CD4-positive, alpha-beta T cell treated with Interleukin-17A for 1 hour (primary cell): ENCODE measurements at regions not wholly inside any gene's neighbourhood (a gene's known extent, or its start where the extent isn't known, plus 50 kb on each side); places are given as distances from the start of the nearest gene placed in this dataset.
A peak's percentile ranks its signal among the peaks of the same experiment; 100 is the strongest.
"Not testable (repeated sequence)": the region's sequence is repeated elsewhere in the genome, so short reads cannot be mapped to it uniquely, and the experiment has no call there.

Experiments used
- DNase-seq: peaks from one replicate; pipeline ENCODE4 v3.0.0-alpha.2; 2020

DNA sequence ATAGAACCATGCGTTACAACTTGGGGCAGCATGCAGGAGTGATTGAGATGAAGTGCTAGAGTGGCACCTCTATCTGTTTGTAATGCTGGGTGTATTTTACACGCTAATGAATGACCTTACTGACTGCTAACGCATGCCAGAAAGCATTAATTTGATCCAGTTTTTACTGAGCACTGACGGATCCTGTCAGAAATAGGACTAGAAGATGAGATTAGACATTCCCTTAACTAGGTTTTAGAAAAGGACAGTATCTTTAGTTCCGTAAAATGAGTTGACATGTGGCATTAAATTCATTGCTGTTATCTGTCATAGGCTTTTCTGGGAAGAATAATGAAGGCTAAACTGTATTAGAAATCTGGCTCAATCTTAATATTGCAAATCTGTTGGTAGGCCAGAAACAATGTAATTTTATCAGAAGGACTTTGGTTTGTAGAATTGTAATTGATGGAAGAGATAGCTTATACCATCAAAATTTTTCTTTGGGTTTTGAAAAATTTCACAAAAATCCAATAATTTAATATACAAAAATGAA, 140.4 kb upstream of the WDFY3 start:
- no peak for DNase-seq

DNA sequence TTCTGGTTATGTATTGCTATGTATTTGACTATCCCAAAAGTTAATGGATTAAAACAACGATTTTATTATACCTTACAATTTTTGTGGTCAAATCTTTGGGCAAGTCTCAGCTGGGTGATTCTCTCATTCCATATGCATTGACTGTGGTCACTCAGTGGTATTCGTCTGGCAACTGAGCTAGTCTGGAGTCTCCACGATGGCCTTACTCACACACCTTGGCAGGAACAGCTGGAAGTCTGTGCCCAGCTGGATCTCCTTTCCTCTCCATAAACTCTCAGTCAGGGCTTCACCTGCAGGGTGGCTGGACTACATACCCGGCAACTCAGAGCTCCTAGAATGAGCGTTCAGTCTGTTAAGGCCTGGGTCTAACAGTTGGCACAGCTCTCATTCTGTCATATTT, 141.1 kb upstream of the WDFY3 start:
- DNase-seq: no peak

DNA sequence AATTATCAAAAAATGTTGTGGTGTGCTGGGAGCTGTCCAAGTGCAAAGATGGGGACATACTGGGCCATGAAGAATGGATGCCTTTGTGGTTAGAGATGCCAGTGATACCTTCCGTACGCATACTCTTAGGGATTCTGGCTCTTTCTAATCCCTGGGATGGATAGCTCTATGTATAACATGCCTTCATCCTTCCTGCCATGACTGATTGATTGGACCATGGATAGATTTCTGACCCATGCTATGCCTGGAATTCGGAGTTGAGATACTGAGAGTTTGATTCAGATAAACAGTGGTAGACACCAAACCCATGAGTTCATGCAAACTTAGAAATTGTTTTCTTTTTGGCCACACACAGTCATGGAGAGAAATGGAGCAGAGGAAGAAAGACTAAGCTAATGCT, 147.2 kb upstream of the WDFY3 start:
- DNase-seq: no peak

DNA sequence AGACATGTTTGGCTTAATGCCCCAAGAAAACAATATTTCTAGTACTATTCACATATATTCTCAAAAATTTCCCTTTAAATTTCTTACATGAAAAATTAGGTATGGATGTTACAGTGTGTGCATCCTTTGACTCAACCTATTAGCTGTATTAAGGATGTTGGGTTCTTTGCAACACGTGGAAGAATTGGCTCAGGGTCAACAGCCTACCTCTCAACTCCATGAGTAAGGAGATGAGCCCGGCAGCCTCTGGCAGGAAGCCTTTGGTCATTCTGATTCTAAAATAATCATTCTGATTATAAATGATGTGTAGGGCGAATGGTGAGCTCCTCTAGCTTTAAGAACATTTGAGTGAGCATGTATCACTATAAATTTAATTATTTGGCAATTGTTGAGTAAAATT, 148.0 kb upstream of the WDFY3 start:
- no peak for DNase-seq

DNA sequence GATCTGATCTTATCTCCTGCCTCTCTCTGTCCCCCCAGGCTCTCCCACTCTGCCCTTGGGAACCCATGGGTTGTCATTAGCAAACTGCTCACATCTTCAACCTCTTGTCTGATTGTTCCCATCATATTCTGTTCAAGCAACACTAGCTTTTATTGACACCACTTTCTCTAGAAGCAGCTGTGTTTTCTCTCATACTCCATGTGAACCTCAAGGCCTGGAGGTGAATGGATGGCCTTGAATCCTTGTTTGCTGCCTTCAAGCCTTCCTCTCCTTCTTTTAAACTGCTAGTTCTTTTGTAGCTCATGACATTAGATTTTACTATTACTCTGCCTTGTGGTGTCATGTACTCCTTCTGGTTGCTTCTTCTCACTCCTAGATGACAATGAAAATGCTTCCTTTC, 149.5 kb upstream of the WDFY3 start:
- no peak for DNase-seq

DNA sequence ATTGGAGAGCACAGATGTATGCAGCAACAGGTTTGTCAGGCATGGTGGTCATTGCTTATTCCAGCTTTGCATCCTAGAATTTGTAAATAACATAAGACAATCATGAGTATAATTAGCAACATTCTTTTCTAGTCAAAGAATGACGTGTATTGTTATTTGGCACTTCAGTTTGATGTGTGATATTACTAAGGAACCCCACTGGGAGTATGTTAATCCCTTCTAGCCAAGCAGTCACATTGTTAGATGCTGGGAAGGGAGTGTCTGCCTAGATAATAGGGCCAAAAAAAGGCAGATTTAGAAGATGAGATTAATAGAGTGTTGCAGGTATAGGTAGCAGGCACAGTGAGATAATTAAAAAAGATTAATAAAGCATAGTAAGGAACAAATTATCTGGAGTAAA, 159.2 kb upstream of the WDFY3 start:
- no peak for DNase-seq

DNA sequence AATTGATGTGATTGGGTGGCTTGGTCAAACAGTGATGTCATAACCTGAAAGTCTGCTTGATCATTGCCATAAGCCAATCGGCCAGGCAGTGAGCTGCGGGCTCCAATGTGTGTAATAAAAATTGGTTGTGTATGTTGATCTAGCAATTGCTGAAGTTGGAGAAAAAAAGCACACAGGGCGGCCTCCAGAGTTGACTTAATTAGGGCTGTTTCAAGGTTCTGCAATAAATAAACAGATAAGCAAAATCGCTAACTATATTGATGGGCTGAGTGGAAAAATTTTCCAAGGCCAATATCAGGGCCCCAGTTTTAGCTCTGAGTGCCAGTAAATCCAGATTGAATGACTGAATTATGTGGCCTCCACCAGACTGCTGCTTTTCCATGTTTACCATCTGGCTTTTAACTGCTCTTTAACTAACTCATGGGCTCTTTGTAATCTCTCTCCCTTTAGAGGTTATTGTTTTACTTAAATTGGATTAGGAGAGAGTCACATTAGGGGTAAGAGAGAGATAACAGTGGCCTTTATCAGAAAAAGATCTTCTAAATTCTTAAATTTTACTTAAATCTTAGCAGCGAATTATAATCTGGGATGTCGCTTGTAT, 160.6 kb upstream of the WDFY3 start:
- no peak for DNase-seq

DNA sequence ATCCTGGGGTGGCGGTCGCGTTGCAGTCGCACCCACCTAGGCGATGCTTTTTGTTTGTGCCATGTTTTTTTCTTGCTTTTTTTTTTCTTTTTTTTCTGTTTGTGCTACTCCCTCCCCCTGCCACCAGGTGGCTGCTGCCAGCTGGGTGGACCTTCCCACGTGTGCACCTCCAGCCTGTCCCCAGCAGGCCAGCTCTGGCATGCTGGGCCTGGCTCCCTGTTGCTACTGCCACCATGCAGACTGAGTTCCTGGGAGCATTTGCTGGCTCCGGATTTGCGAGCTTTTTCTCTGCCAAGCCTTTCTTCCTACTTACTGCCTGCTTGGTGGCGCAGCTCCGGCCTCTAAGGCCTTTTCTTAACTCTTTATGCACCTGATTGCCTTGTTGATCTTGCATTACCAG, 161.2 kb upstream of the WDFY3 start:
- DNase-seq: no peak

DNA sequence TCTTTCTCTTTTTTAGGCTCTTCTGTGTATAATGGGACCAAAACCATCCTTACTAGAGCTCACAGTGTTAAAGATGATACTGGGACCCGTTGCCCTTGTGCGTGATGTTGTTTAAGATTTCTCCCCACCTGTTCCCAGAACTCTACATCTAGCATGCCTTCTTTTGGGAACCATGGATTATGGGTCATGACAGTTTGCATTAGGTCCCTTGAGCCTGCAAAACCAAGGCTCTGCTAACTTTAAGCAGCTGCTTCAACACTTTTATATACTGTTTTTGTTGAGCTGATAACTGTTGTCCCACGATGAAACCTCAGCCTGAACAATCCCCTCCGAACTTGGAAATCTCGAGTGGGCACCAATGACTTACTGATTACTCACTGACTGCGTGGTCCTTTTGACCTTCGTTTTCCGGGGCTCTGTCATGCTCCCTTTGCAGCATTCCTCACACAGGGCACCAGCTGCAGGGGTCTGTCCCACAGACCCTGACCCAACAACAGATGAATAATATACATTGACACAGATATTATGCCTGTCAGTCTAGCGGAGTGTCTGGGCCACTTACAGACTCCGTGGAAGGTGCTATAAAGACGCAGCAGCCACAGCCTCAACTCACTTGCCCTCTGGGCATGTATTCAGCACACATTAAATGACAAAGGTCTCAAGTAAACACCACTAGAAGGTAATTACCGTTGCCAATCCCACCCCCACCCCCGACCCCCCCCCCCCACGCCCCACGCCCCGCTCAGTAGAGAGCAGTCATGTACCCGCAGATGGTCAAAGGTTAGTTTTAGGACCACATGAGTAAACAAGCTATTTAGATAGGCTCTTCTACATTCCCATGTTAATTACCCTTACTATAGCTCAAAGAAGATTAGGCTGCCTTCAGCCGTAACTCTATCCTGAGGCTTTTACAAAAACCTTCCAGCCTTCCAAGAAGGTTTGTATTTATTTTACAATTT, 162.0 kb upstream of the WDFY3 start:
- DNase-seq: no peak

DNA sequence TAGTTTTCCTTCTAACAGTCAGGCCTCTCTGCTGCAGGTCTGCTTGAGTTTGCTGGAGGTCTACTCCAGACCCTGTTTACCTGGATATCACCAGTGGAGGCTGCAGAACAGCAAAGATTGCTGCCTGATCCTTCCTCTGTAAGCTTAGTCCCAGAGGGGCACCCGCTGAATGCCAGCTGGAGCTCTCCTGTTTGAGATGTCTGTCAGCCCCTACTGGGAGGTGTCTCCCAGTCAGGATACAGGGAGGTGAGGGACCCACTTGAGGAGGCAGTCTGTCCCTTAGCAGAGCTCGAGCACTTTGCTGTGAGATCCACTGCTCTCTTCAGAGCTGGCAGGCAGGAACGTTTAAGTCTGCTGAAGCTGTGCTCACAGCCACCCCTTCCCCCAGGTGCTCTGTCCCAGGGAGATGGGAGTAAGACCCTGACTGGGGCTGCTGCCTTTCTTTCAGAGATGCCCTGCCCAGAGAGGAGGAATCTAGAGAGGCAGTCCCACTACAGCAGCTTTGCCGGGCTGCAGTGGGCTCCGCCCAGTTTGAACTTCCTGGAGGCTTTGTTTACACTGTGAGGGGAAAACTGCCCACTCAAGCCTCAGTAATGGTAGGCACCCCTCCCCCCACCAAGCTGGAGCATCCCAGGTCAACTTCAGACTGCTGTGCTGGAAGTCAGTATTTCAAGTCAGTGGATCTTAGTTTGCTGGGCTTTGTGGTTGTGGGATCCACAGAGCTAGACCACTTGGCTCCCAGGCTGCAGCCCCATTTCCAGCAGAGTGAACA, 163.1 kb upstream of the WDFY3 start:
- DNase-seq: not testable (repeated sequence)

DNA sequence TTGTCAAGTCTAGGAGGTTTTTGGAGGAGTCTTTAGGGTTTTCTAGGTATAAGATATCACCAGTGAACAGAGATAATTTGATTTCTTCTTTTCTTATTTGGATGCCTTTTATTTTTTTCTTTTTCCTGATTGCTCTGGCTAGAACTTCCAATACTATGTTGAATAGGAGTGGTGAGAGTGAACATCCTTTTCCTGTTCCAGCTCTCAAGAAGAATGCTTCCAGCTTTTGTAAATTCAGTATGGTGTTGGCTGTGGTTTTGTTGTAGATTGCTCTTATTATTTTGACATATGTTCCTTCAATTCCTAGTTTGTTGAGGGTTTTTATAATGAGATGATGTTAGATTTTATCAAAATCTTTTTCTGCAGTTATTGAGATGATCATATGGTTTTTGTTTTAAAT, 165.6 kb upstream of the WDFY3 start:
- DNase-seq: no peak

DNA sequence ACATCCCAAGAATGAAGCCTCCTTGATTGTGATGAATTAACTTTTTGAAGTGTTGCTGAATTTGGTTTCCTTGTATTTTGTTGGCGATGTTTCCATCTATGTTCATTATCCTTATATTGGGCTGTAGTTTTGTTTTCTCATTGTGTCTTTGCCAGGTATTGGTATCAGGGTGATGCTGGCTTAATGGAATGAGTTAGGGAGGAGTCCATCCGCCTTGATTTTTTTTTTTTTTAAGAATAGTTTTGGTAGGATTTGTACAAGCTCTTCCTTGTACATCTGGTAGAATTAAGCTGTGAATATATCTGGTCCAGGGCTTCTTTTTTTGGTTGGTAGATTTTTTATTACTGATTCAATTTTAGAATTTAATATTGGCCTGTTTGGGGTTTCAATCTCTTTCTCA, 166.1 kb upstream of the WDFY3 start:
- no peak for DNase-seq

DNA sequence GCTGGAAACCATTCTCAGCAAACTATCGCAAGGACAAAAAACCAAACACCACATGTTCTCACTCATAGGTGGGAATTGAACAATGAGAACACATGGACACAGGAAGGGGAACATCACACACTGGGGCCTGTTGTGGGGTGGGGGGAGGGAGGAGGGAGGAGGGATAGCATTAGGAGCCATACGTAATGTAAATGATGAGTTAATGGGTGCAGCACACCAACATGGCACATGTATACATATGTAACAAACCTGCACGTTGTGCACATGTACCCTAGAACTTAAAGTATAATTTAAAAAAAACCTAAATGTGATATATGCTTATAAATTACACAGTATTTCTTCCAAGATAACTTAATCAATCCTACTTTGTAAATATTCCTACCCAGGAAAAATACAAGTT, 173.3 kb upstream of the WDFY3 start:
- DNase-seq: not testable (repeated sequence)

DNA sequence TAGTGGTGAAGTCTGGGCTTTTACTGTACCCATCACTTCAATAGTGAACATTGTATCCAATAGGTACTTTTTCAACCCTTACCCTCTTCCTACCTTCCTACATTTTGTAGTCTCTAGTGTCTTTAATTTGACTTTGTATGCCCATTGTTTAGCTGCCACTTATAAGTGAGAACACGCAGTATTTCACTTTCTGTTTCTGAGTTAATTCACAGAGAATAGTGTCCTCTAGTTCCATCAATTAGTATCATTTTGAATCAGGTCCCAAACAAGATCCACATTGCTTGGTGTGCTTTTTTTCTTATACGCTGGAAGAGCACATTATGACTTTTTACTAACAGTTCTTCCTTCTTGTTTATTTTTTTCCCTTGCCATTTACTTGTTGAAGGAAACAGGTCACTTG, 176.0 kb upstream of the WDFY3 start:
- no peak for DNase-seq

DNA sequence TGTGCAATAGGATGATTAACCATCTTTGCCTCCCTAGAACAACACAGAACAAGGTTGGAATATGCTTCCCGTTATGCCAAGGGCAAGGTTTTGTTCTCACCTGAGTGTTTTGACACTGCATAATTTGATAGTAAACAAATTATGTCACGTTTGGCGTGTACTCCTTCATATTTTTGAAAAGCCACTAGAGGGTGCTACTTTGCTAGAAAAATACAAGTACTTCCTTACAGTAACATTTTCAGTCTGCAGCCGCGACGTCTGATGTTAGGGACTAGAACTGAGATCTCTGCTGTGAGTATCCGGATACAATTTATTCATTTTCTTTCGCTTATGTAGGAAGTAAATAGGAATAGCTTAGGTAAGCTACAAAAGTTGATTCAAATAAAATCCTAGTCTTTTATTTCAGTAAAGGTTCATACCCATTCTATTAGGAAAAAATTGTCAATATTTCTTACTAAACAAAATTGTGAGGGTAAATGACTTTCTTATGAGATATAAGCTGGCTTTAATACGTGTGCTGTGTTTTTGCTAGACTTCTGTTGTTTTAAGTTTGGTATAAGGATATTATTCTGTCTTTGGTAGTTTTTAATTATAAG, 181.1 kb upstream of the WDFY3 start:
- DNase-seq: peak; percentile 16

DNA sequence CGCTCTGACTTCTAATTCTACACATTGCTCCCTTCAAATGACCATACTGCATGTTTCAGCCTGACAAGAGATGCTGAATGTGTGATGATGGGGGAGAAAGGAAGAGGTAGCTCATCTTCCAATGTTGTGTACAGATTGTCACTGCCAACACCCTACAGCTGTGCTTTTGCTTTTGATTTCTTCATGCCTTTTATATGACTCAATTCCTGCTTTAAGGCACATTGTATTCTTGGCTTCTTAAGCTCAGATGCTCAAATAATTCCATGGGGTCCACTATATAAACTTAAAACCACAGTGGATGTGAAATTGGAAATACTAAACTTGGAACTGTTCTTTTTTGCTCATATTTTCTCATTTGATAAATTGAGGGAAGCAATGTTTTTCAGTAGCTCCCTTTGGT, 183.2 kb upstream of the WDFY3 start:
- DNase-seq: no peak

DNA sequence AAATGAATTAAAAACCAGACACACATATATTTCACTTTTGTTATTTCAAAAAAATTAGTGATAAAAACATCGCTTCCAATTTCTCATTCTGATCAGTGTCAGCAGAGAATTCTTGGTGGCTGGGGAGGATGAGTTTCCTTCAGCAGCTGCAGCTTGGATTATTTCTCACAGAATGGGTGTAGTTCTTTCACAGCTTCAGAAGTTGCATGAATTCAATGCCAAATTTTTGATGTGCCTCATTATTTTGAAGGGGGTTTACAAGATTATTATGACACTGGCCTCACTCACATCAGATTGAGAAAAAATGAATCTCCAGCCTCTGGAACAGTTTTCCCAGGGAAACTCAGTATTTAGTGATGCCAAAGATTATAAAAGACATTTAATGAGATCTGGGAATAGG, 184.9 kb upstream of the WDFY3 start:
- no peak for DNase-seq

DNA sequence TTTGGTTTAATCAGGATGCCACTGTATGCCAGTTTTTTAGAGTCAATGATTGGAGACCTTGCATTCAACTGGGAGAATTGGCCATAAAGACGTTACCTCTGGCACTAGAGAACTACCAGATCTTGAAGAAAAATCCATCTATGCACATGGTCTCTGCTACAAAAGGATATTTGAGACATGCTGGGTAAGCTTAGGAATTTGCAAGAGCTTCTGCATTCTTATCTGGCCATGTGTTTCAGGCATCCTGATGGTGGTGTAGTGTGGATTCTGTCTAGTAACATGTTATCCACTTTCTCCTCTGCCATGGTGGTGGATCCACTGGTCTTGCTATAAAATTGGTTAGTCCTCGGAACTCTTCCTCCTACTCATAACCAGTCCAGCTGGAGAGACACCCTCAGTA, 185.3 kb upstream of the WDFY3 start:
- no peak for DNase-seq

DNA sequence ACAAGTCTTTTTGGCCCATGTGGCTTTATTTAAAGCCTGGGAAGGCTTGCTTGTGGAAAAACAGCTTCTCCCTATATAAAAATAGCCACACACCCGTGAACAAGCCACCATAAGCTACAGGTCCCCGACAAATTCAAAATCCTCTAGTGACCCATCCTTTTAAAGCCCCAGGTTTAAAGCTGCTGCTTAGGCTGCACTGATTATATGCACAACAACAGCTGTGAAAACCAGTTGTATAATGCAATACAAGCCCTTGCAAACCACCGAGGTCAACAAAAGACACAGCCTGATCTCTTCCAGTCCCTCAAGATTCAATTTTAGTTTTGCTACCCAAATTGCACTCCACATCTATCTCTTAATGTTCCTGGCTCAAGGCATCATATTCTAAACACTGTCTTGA, 186.0 kb upstream of the WDFY3 start:
- DNase-seq: no peak

DNA sequence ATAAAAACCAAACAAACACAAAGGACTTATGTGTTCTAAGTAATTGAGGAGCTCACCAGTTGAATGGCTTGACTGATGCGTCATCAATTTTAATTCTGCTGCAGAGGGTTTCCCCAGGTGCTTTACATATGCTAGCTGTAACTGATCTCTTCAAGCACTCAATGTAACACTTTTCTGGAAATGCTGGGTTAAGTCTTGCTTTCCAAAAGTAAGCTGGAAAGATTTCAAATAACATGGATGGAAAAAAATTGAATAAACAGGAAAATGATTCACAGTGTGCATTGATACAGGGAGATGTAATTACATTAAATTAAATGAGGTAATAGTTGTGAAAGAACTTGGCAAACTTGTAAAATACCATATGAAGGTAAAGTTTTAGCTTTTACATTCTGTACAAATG, 186.7 kb upstream of the WDFY3 start:
- no peak for DNase-seq

DNA sequence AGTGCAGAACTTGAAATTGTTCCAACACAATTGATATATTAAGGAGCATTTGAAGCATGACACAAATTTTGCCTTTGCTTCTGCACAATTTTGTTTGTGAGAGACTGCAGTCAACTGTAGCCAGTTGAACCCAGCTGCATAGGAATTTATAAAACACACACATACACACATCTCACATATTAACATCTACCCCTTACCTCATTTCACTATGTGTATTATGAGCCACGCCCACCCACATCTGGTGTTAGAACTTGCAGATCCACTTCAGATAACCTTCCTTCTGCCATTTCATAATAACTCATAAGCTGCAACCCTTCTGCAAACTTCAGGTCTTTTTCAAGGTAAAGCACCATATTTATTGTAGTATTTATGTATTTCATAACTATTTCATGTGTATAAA, 188.1 kb upstream of the WDFY3 start:
- DNase-seq: no peak

DNA sequence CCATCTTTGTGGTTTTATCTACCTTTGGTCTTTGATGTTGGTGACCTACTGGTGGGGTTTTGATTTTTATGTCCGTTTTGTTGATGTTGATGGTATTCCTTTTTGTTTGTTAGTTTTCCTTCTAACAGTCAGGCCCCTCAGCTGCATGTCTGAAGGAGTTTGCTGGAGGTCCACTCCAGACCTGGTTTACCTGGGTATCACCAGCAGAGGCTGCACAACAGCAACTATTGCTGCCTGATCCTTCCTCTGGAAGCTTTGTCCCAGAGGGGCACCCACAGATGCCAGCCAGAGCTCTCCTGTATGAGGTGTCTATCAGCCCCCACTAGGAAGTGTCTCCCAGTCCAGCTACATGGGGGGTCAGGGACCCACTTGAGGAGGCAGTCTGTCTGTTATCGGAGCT, 199.3 kb upstream of the WDFY3 start:
- no peak for DNase-seq

DNA sequence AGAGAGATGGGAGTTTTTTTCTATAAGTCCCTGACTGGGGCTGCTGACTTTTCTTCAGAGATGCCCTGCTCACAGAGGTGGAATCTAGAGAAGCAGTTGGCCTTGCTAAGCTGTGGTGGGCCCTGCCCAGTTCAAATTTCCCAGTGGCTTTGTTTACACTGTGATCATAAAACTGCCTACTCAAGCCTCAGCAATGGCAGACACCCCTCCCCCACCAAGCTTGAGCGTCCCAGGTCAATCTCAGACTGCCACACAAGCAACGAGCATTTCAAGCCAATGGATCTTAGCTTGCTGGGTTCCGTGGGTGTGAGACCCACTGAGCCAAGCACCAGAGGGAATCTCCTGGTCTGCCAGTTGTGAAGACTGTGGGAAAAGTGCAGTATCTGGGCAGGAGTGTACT, 199.8 kb upstream of the WDFY3 start:
- DNase-seq: no peak
